OCI-M1 (cell line): ENCODE measurements at regions not wholly inside any gene's neighbourhood (a gene's known extent, or its start where the extent isn't known, plus 50 kb on each side); places are given as distances from the start of the nearest gene placed in this dataset.

Experiments used
- DNase-seq: peaks from one replicate; lab custom pipeline; 2025; lab: John Stamatoyannopoulos, UW

DNA sequence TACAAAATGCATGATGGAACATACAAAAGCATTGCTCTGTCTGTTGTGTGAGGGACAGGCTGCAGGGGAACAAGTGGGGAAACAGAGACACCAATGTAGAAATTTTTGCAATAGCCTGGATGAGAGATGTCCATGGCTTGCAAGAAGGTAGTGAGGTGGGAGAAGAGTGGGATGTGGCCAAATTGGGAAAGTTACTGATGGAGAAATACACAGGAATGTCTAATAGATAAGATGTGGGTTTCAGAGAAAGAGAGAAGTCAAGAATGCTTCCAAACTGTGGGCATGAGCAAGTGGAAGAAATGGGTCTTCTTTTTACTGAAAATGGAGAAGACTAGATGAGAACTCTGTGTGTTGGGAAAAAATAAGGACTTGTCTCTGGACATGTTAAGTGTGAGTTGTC lies 592.7 kb downstream of the TNS3 start:
- DNase-seq: no peak

DNA sequence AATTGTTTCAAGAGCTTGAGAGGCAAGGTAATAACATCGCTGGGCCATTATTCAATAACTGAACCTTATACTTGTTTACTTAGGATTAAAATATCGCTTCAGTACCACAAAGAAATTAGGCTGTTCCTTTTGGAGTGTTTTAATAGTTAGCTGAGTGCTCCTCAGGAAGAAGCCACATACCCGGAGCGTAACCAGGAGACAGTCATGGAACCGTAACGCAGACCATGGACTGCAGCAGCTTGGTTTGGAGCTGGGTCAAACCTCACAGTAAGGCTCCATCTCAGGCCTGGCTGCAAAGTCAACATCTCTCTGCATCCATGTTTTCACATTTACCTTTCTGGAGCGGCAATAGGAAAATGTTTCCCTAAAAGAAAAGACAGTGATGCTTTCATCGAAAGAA lies 599.0 kb downstream of the TNS3 start:
- DNase-seq: no peak

DNA sequence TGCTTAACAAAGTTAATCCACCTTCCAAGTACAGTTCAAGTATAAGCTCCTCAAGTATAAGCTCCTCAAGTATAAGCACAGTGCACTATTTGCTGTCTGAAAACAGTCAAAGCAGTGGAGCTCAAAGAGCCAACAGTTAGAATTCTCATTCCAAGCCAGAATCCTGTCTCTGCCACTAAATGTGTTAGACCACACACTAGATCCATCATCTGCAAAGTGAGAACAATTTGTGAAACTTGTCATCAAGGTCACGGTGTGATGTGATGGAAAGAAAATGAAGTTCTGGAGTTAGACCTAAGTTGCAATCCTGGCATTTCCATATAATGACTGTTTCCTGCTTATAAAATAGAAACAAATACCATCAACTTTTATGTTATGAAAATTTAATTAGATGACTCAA lies 602.5 kb downstream of the TNS3 start:
- no peak for DNase-seq

DNA sequence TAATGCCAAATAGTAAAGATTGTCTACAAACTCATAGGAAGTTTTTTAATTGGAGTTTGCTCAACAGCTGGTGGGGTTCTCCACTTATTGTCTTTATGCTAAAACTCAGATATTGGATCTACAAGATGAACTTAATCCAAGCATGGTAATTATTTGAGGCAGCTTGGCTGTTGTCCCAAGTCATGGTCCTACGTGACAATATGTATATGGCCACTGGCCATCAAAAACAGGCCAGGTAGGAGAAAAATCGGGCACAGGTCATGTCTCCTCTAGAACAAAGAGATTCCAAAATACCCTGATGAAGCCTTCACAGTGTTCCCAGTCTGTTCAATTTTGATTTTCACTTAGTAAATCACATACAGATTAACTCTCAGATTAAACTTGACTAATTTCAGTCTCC lies 606.4 kb downstream of the TNS3 start:
- DNase-seq: no peak

DNA sequence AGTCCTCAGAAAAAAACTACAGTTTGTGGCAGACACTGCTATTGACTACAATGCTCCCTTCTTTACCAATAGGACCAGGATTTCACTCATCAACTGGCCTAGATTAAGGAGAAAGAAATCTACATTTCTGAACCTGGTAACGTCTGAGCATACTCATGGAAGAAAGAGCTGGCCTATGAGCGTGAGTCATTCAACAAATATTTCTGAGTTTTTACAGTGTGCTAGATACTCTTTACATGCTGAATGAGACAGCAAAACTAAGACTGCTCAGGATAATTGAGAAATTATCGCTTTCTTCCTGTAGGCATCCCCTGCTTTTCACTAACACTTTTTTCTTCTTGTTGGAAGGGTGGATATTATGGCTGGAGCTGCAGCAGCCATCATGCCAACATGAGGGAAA lies 609.7 kb downstream of the TNS3 start:
- no peak for DNase-seq

DNA sequence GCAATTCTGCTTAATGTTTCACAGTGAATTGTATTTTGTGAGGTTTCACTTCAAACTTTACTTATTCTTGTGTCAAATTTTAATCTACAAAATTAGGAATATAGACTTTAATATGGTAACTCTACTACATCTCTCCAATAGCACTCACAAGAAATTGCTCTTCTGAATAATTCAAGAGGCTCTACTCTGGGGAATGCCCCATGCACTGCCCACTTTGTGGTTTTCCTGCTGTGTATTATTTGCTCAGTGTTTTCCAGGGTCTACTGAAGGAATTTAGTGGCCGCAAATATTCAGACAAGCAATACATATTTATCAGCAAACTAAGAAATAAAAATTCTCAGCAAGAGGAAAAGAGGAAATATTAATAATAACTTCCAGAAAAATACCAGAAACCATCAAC lies 611.4 kb downstream of the TNS3 start:
- DNase-seq: no peak

DNA sequence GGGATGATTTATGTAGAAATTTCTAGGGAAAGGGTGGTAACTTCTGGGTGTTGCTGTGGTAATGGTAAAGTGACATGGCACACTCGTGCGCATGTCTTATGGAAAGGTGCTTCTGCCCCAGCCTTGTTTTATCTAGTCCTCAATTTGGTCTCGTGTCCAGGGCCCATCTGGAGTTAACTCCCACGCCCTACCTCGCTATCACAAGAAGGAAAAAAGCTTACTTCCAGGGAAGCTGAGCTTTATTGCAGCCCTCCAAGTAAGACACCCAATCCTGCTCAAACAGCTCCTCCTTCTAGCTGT lies 611.8 kb downstream of the TNS3 start:
- no peak for DNase-seq

DNA sequence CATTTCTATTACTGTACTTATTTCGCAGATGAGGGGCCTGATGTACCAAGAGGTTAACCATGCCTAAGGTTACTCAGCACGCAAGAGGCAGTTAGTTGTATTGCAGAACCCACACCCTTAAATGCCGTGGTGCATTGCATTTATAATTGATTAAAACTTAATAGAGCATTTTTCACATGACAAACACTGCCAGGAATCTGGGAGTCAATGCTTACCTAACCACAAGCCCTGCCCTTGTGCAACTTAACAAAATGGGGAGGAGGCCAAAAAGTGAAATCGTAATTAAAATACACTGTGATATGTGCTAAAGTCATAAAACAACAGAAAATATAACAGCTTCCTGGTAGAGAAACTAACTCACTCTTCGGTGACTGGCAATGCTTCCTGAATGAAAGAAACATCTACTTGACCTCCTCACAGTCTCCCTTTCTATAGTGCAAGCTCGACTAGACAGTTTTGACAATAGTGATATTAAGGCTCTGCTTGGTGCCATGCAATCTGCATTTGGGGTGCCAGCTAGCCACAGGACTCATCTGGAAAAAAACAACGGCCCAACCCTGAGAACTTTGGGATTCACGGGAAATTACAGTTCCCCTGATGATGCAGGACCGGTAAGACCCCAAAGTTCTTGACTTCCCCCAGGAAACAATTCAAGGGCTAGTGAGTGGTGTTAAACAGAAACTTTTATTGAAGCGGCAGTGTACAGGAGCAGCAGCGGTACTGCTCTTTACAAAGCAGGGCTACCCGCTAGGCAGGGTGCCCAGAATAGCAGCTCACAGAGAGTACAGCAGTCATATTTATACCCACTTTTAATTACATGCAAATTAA lies 612.4 kb downstream of the TNS3 start:
- DNase-seq: no peak

DNA sequence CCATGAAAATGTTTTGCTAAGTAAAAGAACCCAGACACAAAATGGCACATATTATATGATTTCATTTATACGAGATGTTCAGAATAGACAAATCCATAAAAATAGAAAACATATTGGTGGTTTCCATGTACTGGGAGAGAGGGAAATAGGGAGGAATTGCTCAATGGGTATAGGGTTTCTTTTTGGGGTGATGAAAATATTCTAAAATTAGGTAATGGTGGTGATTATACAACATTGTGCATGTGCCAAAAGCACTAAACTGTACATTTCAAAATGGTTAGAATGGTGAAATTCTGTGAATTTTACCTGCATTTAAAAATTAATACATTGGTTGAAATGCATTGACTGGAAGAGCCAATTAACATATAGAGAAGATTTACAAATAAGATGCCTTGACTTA lies 613.9 kb downstream of the TNS3 start:
- DNase-seq: no peak

DNA sequence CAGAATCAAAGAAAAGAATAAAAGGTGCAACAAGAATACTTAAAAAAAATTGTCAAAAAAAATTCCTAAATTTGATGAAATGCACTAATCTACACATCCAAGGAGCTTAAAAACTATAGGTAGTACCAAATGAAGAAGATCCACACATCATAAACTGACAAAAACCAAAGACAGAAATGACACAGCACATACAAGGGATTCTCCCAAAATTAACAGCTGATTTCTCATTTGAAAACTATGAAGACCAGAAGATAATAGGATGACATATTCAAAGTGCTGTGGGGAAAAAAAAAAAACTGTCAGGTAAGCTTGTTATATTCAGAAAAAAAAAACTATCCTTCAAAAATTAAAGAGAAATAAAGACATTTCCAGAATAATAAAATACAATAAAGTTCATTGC lies 618.2 kb downstream of the TNS3 start:
- DNase-seq: no peak

DNA sequence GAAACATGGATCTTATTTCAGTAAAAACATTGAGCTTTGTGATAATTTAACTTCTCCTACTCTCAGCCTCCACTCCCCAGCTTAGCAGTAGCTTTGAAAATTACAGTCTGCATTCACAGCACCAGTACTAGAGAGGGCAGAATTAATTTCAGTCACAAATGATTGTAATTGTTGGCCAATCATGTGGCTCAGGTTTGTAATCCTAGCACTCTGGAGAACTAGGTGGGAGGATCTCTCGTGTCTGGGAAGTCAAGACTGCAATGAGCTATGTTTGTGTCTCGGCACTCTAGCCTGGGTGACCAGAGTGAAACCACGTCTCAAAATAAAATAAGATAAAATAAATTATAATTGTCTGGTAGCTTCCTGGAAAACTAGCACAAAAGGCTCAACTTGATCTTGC lies 620.9 kb downstream of the TNS3 start:
- DNase-seq: peak; percentile 51

DNA sequence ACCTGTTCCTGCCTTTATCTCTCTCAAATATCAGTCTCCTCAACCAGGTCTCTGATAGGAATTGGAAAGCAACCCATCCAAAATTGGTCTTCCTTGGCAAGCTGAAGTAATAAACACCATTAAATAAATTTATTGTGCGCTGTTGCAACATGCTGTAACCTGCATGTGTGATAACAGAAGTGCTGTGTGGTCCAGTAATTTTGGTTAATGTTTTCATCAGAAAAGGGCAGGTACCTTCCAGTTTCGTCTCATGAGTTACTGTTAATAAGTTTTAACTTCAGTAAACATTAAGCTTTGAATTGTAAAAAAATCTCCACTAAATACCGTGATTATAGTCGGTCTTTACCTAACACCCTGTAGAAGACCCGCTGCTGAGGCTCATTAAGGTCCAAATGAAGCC lies 624.7 kb downstream of the TNS3 start:
- no peak for DNase-seq

DNA sequence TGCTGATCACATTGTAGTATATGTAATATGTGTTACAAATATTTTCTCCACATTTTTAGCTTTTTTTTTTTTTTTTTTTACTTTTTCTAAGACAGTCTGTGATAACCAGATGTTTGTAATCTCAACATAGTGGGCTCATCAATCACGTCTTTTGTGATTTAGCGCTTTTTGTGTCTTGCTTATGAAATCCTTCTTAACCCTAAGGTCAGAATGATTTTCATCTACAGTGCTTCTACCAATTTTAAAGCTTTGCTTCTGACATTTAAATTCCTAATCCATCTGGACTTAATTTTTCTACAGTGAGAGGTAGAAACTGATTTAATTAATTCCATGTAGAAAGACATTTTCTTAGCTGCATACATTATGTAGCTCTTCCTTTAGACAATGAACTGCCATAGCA lies 626.4 kb downstream of the TNS3 start:
- DNase-seq: no peak

DNA sequence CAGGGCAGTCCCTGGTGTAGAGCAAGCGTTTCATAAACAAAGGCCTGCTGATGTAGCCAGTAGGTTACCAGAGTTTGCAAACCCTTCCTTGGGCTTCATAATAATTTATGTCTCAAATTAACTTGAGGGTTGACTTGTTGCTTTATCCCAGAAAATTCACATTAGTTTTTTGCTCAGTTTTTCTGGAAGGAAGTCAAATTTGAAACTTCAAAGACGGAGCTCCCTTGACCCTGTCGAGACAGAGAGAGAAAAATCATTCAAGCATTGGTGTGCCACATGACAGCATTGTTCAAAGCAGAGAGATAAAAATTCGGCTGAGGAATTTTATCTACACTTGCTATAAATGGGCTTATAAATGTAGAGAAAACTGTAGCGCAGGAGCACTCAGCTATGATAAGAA lies 627.7 kb downstream of the TNS3 start:
- no peak for DNase-seq

DNA sequence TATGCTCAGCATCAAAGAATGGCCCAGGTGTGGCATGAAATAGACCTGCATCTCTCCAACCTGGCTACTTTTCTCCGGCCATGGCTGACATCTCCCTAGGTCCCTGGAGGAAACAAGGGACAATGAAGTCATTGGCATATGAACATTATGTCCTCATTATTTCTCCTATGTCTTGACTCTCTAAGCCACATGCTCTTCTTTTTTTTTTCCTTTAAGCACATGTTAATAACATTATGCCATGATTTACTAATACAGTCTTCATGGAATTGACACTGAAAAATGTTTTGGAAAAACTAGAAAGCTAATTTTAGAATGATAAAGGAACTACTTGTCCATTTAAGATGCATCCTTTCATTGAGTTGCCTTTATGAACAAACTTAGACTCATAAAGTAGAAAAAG lies 628.9 kb downstream of the TNS3 start:
- DNase-seq: no peak

DNA sequence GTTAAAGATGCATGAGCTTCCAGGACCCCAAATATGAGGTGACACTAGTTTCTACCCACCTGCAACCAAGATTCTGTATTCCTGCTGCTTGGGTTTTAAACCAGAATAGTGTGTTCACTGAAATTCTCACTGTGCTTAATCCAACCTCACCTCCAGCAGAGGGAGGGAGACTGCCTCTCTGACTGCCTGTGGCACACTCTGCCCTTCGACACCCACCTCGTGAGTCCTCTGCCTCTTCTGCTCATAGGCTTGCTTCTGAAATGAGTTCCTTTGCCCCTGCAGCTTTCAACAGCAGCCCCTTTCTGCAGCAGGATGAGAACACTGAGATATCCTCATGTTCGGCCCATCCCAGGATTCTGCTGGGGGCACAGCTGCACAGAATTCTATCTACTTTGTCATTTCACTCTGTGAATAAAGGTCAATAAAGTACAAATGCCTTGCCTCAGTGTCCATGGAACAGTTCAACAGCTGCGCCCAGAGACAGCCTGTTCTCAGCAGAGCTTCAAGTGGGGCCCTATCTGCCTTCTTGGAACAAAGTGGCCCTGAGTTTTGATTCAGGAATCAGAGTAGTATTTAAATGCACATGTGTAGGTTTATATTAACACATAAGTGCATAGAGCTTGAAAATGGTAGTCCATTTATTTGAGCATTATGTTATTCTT lies 632.5 kb downstream of the TNS3 start:
- DNase-seq: no peak

DNA sequence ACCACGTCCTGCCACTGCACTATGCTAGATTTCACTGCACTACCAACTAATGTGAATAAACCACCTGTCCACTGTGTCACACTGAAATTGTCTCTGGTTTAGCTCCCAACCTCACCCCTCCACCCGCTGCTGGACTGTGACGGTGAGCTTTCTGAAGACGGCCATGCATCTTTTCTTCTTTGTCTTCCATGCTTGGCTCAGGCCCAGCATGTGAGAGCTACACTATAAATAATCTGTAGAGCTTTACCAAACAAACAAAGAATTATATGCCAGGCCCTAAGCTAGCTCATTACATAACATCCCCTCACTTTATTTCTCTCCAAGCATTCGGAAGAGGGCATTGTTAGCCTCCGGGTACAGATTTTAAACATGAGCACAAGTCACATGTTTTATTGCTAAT lies 633.2 kb downstream of the TNS3 start:
- no peak for DNase-seq

DNA sequence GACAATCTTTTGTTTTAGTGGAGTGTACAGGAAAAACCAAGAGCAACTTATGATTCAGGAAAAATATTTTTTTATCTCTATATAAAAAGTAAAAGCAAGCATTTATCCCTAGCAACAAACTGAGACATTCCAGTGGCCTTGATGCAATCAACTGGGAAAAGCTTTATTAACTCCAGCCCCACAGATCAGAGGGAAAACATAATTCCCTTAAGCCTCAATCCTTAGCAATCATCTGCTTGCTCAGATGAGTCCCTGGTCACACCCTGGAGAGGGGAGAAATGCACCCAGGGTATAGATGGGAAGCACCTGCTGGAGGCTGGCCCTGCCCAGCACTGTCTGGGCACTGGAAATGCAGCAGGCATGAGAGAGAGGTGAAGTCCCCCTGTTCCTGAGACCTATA lies 636.6 kb downstream of the TNS3 start:
- no peak for DNase-seq

DNA sequence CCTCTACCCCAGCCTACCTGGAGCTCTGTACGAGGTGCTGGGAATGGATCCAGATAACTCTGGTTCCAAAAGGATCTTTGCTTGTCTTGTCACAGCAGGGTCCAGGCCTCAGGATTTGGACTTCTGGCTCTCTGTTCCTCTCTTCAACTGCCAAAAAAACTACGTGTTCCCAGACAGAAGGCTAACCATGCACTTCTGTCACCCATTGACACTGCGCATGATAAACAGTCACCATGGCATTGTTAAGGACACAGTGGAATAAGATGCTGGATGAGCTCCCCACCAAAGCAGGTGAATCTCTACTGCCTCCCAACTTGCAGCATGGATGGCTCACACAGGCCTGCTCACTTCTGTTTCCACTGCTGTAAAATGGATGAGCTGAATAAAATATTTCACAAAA lies 637.9 kb downstream of the TNS3 start:
- no peak for DNase-seq

DNA sequence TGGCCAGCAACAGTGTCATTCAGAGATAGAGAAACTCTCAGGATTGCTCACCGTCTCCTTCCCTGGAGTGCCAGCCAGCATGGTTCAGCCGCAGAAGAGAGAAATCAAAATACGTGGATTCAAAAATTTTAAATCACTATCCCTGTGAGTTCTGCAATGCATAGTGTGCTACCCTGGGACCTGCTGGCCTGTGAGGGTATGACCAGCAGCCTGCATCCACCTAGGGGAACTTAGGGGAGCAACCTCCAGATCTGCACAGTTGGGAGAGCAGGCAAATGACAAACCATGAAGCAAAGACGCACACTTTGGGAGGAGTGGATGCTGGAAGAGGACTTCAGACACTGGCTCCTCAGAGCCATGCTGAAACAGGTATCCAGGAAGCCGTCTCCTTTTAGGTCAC lies 639.3 kb downstream of the TNS3 start:
- no peak for DNase-seq

DNA sequence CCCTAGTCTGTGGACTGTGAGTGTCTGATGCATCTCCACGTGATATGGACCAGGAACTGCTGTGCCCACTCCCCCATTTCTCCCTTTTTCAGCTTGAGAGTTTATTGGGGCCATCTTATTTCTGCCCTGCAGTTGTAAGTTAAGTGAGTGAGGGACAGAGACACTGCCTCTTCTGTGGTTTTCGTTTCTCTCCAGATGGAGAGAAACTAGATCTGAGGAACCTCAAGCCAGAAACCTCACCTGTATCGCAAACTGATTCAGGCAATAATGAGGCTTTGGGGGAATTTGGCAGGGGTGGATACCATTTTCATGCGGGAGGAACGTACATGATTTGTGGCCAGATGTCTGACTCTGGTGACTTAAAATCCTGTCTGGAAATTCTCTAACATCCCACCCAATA lies 641.7 kb downstream of the TNS3 start:
- DNase-seq: no peak

DNA sequence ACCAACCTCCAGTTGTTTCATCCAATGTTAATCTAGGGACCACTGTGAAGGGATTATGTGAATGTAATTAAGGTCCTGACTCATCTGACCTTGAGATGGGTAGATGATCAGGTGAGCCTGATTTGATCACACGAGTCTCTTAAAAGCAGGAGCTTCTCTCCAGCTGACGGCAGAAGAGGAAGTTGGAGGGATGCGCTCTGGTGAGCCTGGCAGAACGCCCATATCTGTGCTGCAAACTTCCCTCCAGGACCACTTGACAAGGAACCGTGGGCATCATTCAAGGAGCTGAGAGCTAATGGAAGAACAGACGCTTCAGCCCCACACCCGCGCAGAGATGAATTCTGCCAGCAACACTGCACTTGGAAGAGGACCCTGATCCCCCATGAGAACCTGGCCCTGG lies 642.4 kb downstream of the TNS3 start:
- DNase-seq: peak; percentile 44

DNA sequence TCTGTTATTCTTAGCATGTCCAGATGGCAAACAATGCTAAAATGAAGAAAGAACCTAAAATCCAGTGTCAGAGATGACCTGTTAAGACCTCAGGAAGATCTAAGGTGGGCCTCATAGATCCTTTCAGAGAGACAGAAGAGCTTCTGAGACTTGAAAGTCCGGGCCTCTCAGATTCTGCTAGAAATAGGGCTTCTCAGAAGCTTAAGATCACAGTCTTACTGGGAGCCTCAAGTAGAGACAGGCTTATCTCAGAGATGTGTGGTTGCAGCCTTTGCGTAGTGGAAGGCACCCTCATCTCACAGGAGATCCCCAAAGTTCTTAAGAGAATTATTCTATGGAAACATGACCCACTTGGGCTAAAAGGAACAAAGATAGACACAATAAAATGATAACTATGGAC lies 642.8 kb downstream of the TNS3 start:
- no peak for DNase-seq

DNA sequence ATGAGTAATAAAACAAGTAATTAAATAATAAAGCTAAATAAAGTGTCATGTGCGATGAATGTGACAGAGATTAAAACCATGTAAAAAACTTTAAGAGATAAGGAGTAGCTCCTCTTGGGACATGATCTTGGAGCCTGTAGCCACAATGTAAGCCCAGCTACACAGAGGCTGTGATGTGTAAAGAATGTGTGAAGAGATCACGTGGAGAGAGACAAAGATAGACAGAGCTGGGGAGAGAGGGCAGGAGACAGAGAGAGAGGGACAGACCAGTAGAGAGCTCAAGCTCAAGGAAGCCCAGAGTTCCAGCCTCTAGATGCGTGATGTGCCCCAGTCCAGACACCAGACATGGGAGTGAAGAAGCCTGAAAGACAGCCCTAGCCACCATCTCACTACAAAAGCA lies 644.1 kb downstream of the TNS3 start:
- no peak for DNase-seq
